Esophagus muscularis mucosa (tissue), 4 donors: ENCODE measurements at regions not wholly inside any gene's neighbourhood (a gene's known extent, or its start where the extent isn't known, plus 50 kb on each side); places are given as distances from the start of the nearest gene placed in this dataset.

Experiments used
- DNase-seq: peaks from one replicate; pipeline ENCODE4 v3.0.0-alpha.2; 2017; ENCODE audit errors: extremely low spot score
- H3K27ac ChIP-seq, 4 donors: fragments of 200-600 bp; sonication (generic); replicated peaks in 1 of 4; 1 replicate in 3 of 4; 2 replicates in 1 of 4; pipeline ENCODE4 v1.5.1; 2016 to 2019; ENCODE audit warnings: mild to moderate bottlenecking in 1 of 4
- H3K27me3 ChIP-seq, 4 donors: fragments of 200-600 bp; sonication (generic); one replicate each; pipeline versions ENCODE4 v1.5.1 to v1.6.0; 2016 to 2019
- H3K36me3 ChIP-seq, 4 donors: fragments of 200-600 bp; sonication (generic); one replicate each; pipeline ENCODE4 v1.5.1; 2016 to 2019
- H3K4me1 ChIP-seq, 4 donors: fragments of 200-600 bp; sonication (generic); one replicate each; pipeline ENCODE4 v1.5.1; 2016 to 2019
- H3K4me3 ChIP-seq, 4 donors: fragments of 200-600 bp; sonication (generic); 1 replicate in 2 of 4; 2 replicates in 2 of 4; pipeline ENCODE4 v1.5.1; 2016 to 2019; ENCODE audit warnings: mild to moderate bottlenecking in 4 of 4, moderate library complexity in 1 of 4
- H3K9me3 ChIP-seq, 4 donors: fragments of 200-600 bp; sonication (generic); 1 replicate in 3 of 4; 2 replicates in 1 of 4; pipeline ENCODE4 v1.5.1; 2016 to 2019
- EP300 ChIP-seq: sonication (generic); formaldehyde crosslinking; IDR thresholded peaks from one replicate; pipeline ENCODE4 v1.6.1; 2017; ENCODE audit warnings: antibody characterized with exemption
- POLR2A ChIP-seq: fragments of 450-650 bp; IDR thresholded peaks from one replicate; pipeline ENCODE4 v1.6.1; 2017; ENCODE audit warnings: antibody characterized with exemption, moderate library complexity, mild to moderate bottlenecking, low read depth
- POLR2AphosphoS5 ChIP-seq, 2 donors: sonication (generic); formaldehyde crosslinking; IDR thresholded peaks; one replicate each; pipeline ENCODE4 v1.6.1; 2017; ENCODE audit warnings: antibody characterized with exemption in 2 of 2
- WGBS: methylation state at CpG from one replicate; pipeline ENCODE4 v1.1.5; 2018; 5-methylcytosine and 5-hydroxymethylcytosine counted together
- intact Hi-C: fragments of 100-400 bp; cut with DNase I; formaldehyde crosslinking; loops from one replicate; pipeline ENCODE4 v1.15.1; 2023
- TF ChIP-seq, protein P1 (sequence below), 3 experiments: fragments of 200-600 bp in 2 of 3; fragments of 450-650 bp in 1 of 3; sonication (generic) in 2 of 3; IDR thresholded peaks; one replicate each; pipeline ENCODE4 v1.5.1; 2017 to 2019; ENCODE audit warnings: antibody characterized with exemption in 3 of 3, mild to moderate bottlenecking in 2 of 3, moderate library complexity in 1 of 3

DNA sequence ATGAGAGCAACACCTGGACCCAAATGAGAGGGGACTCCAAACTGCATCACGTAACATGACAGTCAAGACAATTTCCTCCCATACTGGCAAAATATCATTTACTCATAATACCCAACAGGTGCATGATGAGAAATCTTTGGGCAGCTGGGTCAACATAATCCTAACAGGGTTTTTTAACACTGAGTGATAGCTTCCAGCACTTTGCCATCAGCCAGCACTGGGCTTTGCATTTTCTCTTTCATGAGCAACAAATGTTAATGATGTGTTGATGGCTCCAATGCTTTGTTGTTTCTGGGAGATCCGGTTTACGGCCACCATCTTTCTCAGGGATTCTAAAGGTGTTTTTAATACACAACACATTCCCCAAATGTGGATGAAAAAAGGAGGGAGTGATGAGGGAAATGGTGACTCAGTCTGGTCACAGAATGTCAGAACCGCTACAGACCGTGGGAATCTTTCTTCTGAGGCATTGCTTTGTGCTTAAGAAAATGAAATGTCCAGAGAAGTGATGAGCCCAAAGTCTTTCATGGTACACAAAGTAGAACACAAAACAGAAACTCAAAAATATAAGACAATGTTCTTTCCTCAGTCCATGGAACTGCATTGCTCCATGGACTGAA is 705.7 kb upstream of the IGFBP3 start:
- intact Hi-C loops = no loop called here
- H3K27me3 ChIP-seq = no peaks in the 10 kb centered on the region
- no peaks in the 10 kb centered on the region for H3K36me3 ChIP-seq
- no peak overlapping the region for H3K27ac ChIP-seq
- TF ChIP-seq, protein P1, sequence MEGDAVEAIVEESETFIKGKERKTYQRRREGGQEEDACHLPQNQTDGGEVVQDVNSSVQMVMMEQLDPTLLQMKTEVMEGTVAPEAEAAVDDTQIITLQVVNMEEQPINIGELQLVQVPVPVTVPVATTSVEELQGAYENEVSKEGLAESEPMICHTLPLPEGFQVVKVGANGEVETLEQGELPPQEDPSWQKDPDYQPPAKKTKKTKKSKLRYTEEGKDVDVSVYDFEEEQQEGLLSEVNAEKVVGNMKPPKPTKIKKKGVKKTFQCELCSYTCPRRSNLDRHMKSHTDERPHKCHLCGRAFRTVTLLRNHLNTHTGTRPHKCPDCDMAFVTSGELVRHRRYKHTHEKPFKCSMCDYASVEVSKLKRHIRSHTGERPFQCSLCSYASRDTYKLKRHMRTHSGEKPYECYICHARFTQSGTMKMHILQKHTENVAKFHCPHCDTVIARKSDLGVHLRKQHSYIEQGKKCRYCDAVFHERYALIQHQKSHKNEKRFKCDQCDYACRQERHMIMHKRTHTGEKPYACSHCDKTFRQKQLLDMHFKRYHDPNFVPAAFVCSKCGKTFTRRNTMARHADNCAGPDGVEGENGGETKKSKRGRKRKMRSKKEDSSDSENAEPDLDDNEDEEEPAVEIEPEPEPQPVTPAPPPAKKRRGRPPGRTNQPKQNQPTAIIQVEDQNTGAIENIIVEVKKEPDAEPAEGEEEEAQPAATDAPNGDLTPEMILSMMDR (IDR thresholded peaks at IDR 0.05) = no peak
- TF ChIP-seq POLR2A = no peak
- no peak for TF ChIP-seq EP300
- no peak for TF ChIP-seq POLR2AphosphoS5 (IDR thresholded peaks at IDR 0.05)
- 84% methylated on average over 5 of the region's 5 CpGs for WGBS
- H3K4me1 ChIP-seq = peaks cover 0 to 12% (median 6%) of the 10 kb centered on the region in 4 donors
- peak; percentile 60 for DNase-seq
- no peaks in the 10 kb centered on the region for H3K9me3 ChIP-seq
- H3K4me3 ChIP-seq = no peak overlapping the region

DNA sequence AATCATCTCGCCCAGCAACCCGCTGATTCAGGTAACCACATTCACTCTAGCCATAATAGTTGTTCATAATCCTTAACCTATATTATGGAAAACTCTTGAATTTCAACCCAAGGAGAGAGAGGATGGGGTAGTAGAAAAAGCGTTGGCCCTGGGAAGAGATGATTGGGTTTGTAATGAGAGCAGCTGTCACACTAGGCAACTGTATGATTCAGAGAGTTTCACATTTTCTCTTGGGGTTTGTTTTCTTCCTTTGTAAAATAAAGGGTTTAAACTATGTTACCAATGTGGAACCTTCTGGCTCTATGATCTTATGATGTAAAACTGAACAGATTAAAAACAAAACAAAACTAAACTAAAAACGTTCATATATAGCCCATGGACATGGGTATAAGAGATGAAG is 705.2 kb upstream of the IGFBP3 start:
- Histone ChIP-seq H3K27me3 (no peaks in the 10 kb centered on the region), H3K4me1 (peaks cover 0 to 17% (median 8%) of the 10 kb centered on the region in 4 donors), H3K9me3 (no peaks in the 10 kb centered on the region), H3K36me3 (no peaks in the 10 kb centered on the region), H3K27ac (no peak overlapping the region), H3K4me3 (no peak overlapping the region)
- intact Hi-C loops = no loop called here
- WGBS = 86% methylated on average over 4 of the region's 4 CpGs
- TF ChIP-seq POLR2AphosphoS5 (IDR thresholded peaks at IDR 0.05) (no peak), EP300 (no peak), POLR2A (no peak)
- TF ChIP-seq, protein P1 (IDR thresholded peaks at IDR 0.05) = no peak
- DNase-seq = peak; percentile 64

DNA sequence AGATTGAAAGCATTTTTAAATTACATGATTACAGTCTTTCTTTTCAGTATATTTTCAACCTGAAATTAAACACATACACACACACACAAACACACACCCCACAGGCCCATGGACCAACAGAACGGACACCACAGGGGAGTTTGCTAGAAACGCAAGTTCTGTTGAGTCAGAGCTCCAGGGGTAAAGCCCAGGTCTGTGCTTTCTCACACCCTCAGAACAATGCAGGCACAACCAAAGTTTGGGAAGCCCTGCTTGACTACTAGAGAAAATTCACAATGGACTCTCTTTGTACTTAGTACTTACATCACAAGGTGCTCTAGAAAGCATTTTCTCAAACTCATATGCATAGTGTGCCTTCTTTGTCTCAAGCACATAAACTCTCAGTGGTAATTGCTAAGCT is 704.0 kb upstream of the IGFBP3 start:
- Histone ChIP-seq H3K4me1 (peaks cover 0 to 17% (median 8%) of the 10 kb centered on the region in 4 donors), H3K36me3 (no peaks in the 10 kb centered on the region), H3K9me3 (no peaks in the 10 kb centered on the region), H3K27ac (no peak overlapping the region), H3K27me3 (no peaks in the 10 kb centered on the region), H3K4me3 (no peak overlapping the region)
- intact Hi-C loops = no loop called here
- DNase-seq = peak; percentile 8
- 95% methylated on average over 2 of the region's 2 CpGs for WGBS
- no peak for TF ChIP-seq POLR2AphosphoS5 (IDR thresholded peaks at IDR 0.05)

DNA sequence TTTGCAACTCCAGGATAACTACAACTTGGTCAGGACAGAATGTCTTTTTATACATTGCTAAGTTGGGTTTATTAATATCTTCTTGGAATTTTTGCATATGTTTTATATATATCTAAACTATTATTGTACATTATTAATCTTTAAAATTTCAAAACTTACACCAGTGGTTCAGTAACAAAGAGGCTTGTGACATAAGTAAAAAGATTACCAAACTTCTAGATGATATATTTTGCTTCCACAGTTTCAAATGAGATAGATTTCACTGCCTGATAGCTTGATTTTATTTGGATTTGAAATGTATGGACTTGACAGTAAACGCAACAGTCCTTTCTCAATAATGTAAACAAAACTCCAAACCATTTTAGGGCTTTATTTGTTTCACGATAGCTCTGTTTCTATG is 701.2 kb upstream of the IGFBP3 start:
- 58% methylated on average over 2 of the region's 2 CpGs for WGBS
- intact Hi-C loops = no loop called here
- H3K36me3 ChIP-seq = no peaks in the 10 kb centered on the region
- TF ChIP-seq EP300 (no peak), POLR2A (no peak), POLR2AphosphoS5 (IDR thresholded peaks at IDR 0.05) (no peak)
- TF ChIP-seq, protein P1 (IDR thresholded peaks at IDR 0.05) = no peak
- no peak for DNase-seq
- H3K4me3 ChIP-seq = no peak overlapping the region
- no peaks in the 10 kb centered on the region for H3K9me3 ChIP-seq
- peak overlapping the region in 3 of 4 donors; percentile 24 to 67 (median 48) for H3K27ac ChIP-seq
- H3K4me1 ChIP-seq = peaks cover 0 to 17% (median 8%) of the 10 kb centered on the region in 4 donors
- no peaks in the 10 kb centered on the region for H3K27me3 ChIP-seq

DNA sequence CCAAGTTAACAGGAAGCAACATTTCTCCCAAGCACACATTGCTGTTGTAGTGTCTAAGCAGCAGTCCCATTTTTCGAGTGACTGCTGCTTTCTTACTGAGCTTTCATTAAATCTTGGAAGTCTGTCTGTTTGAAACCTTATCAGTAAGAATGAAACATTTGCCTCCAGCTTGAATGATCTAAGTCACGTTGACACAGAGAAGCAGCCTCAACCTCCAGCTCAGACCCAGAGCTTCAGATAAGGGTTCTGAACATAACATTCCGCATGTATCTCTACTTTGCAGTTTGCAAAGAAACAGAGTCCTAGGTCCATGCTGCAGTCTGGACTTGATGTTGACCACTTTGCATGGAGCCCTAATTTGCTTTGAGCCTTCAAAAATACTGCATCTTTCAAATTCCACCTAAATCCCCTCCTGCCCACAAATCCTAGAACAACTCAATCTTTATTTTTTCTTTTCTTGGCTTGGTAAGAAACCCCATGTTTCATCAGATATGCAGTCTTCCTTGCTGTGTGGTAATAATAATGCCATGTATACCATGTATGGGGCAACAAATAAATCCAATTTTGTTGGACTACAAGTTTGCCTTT is 698.7 kb upstream of the IGFBP3 start:
- Histone ChIP-seq H3K27ac (no peak overlapping the region), H3K9me3 (no peaks in the 10 kb centered on the region), H3K27me3 (no peaks in the 10 kb centered on the region), H3K36me3 (no peaks in the 10 kb centered on the region), H3K4me3 (no peak overlapping the region), H3K4me1 (peaks cover 0 to 17% (median 8%) of the 10 kb centered on the region in 4 donors)
- TF ChIP-seq POLR2A (no peak), EP300 (no peak), POLR2AphosphoS5 (IDR thresholded peaks at IDR 0.05) (no peak)
- TF ChIP-seq, protein P1 (IDR thresholded peaks at IDR 0.05) = no peak
- WGBS = 85% methylated on average over 3 of the region's 3 CpGs
- DNase-seq = peak; percentile 70
- intact Hi-C loops = no loop called here
